Spleen (tissue), 7 donors: ENCODE measurements at regions not wholly inside any gene's neighbourhood (a gene's known extent, or its start where the extent isn't known, plus 50 kb on each side); places are given as distances from the start of the nearest gene placed in this dataset.

Experiments used
- POLR2A ChIP-seq, 3 donors: fragments of 450-650 bp; IDR thresholded peaks; one replicate each; pipeline ENCODE4 v1.5.1; 2017; ENCODE audit warnings: antibody characterized with exemption in 3 of 3, mild to moderate bottlenecking in 1 of 3
- POLR2AphosphoS5 ChIP-seq, 3 donors: sonication (generic); formaldehyde crosslinking; IDR thresholded peaks; one replicate each; pipeline ENCODE4 v1.5.1; 2017; ENCODE audit warnings: antibody characterized with exemption in 3 of 3
- TF ChIP-seq, protein P1 (sequence below), 11 experiments: fragments of 200-600 bp in 7 of 11; fragments of 450-650 bp in 4 of 11; sonication (generic) in 4 of 11; IDR thresholded peaks in 8 of 11; conservative IDR thresholded peaks in 3 of 11; 1 replicate in 7 of 11; 2 replicates in 4 of 11; pipeline versions ENCODE4 v1.4.0 to v1.8.0; 2016 to 2021; ENCODE audit warnings: antibody characterized with exemption in 11 of 11, inconsistent platforms in 4 of 11, mild to moderate bottlenecking in 1 of 11
- donor health status: DM: no; HTN: no; CAD: no; lungs with moderate emphysema.
- donor health status: DM: no; HTN: no; CAD: no.
- donor health status: DM: no; HTN: no; CAD: no.

DNA sequence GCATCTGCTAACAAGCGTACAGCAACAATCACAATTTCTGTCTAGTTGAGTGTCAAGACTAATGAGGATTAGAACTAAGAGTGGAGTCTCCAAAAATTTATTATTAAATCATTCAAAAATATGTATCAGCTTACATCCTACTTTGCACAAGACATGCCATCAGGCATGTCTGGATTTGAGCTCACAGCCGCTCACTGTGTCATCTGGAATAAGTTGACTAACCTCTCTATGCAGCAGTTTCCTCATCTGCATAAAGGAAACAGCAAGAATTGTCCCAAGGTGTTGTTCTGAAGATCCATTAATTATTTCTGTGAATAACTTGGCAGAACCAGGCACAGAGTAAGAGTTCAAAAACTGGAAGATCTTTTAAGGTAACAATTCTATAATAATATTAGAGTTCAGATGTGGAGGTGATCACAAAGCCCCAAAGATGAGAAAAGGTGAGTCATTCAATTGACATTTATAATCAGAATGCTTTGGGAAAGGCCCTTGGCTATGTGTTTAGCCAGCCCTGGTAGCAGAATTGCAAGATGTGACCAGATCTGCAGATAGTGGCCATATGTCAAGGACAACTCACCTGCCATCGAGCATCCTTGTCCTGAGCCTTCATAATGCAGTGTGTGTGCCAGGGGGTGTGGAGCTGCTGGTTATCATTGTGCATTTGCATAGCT, 264.0 kb downstream of the FOXA2 start:
- TF ChIP-seq, protein P1, sequence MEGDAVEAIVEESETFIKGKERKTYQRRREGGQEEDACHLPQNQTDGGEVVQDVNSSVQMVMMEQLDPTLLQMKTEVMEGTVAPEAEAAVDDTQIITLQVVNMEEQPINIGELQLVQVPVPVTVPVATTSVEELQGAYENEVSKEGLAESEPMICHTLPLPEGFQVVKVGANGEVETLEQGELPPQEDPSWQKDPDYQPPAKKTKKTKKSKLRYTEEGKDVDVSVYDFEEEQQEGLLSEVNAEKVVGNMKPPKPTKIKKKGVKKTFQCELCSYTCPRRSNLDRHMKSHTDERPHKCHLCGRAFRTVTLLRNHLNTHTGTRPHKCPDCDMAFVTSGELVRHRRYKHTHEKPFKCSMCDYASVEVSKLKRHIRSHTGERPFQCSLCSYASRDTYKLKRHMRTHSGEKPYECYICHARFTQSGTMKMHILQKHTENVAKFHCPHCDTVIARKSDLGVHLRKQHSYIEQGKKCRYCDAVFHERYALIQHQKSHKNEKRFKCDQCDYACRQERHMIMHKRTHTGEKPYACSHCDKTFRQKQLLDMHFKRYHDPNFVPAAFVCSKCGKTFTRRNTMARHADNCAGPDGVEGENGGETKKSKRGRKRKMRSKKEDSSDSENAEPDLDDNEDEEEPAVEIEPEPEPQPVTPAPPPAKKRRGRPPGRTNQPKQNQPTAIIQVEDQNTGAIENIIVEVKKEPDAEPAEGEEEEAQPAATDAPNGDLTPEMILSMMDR (IDR thresholded peaks at IDR 0.05 in 8 of 11, conservative IDR thresholded peaks at IDR 0.05 in 3 of 11): no peak
- TF ChIP-seq POLR2AphosphoS5 (IDR thresholded peaks at IDR 0.05) (no peak), POLR2A (IDR thresholded peaks at IDR 0.05) (no peak)
